DOHH2 (cell line): ENCODE measurements at regions not wholly inside any gene's neighbourhood (a gene's known extent, or its start where the extent isn't known, plus 50 kb on each side); places are given as distances from the start of the nearest gene placed in this dataset.

Experiments
- H3F3A ChIP-seq: fragments of 200-600 bp; sonication (generic), shearing (Covaris generic); 2 replicates; pipeline ENCODE4 v1.6.0; 2016; ENCODE audit warnings: antibody characterized with exemption, mild to moderate bottlenecking; ENCODE audit not compliant: control insufficient read depth, insufficient read depth
- H3K27ac ChIP-seq: fragments of 200-600 bp; sonication (generic); 2 replicates; pipeline ENCODE4 v1.5.1; 2014; ENCODE audit warnings: low read depth, mild to moderate bottlenecking, low read length, moderate library complexity
- H3K27me3 ChIP-seq: fragments of 200-600 bp; sonication (generic); 2 replicates; pipeline ENCODE4 v1.6.1; 2014; ENCODE audit warnings: mild to moderate bottlenecking, low read length, mixed read lengths; ENCODE audit not compliant: control insufficient read depth
- H3K36me3 ChIP-seq: fragments of 200-600 bp; sonication (generic); 2 replicates; pipeline ENCODE4 v1.6.1; 2014; ENCODE audit warnings: mild to moderate bottlenecking, low read length, moderate library complexity, mixed read lengths; ENCODE audit not compliant: control insufficient read depth
- H3K4me1 ChIP-seq: fragments of 200-600 bp; sonication (generic); 2 replicates; pipeline ENCODE4 v1.6.1; 2014; ENCODE audit warnings: mild to moderate bottlenecking, low read length, mixed read lengths; ENCODE audit not compliant: control insufficient read depth
- H3K4me2 ChIP-seq: fragments of 200-600 bp; sonication (generic); 2 replicates; pipeline ENCODE4 v1.6.0; 2014; ENCODE audit warnings: mild to moderate bottlenecking, low read length, moderate library complexity
- H3K4me3 ChIP-seq: fragments of 200-600 bp; sonication (generic); 2 replicates; pipeline ENCODE4 v1.5.1; 2014; ENCODE audit warnings: mild to moderate bottlenecking, low read length, mixed read lengths
- H3K79me2 ChIP-seq: fragments of 200-600 bp; sonication (generic); 2 replicates; pipeline ENCODE4 v1.6.1; 2014; ENCODE audit warnings: mild to moderate bottlenecking, low read length, mixed read lengths; ENCODE audit not compliant: control insufficient read depth
- H3K9me2 ChIP-seq: fragments of 200-600 bp; sonication (generic); replicated peaks from 2 replicates; pipeline ENCODE4 v1.6.1; 2014; ENCODE audit warnings: mild to moderate bottlenecking, low read length, mixed read lengths; ENCODE audit not compliant: control insufficient read depth
- H3K9me3 ChIP-seq: fragments of 200-600 bp; sonication (generic); 2 replicates; pipeline ENCODE4 v1.6.1; 2014; ENCODE audit warnings: antibody characterized with exemption, low read length, mixed read lengths; ENCODE audit not compliant: control insufficient read depth, insufficient read depth
- H4K20me1 ChIP-seq: fragments of 200-600 bp; sonication (generic); 2 replicates; pipeline ENCODE4 v1.6.0; 2014; ENCODE audit warnings: low read depth, mild to moderate bottlenecking, antibody characterized with exemption, low read length, moderate library complexity; ENCODE audit not compliant: control insufficient read depth, insufficient read depth
- CTCF ChIP-seq: fragments of 200-600 bp; sonication (generic); IDR thresholded peaks from one replicate; pipeline ENCODE4 v1.5.1; 2014; ENCODE audit warnings: antibody characterized with exemption, mild to moderate bottlenecking, low read depth, low read length; ENCODE audit not compliant: poor library complexity, severe bottlenecking
- EZH2phosphoT487 ChIP-seq: fragments of 200-600 bp; sonication (generic); IDR thresholded peaks from 2 replicates; pipeline ENCODE4 v1.6.1; 2017; ENCODE audit warnings: borderline replicate concordance, mild to moderate bottlenecking, antibody characterized with exemption, low read length, moderate library complexity, mixed read lengths

GRCh38 chr1:229896306-229896705, 170.7 kb upstream of the GALNT2 start:
- Histone ChIP-seq H3K9me2 (no peaks in the 10 kb centered on the region), H3K36me3 (no peaks in the 10 kb centered on the region), H3K4me2 (no peak overlapping the region), H3K4me3 (no peak overlapping the region), H3K4me1 (no peaks in the 10 kb centered on the region), H3K79me2 (no peaks in the 10 kb centered on the region), H3K9me3 (no peaks in the 10 kb centered on the region), H3K27me3 (peaks cover 31% of the 10 kb centered on the region), H4K20me1 (no peaks in the 10 kb centered on the region), H3K27ac (no peak overlapping the region), H3F3A (no peaks in the 10 kb centered on the region)
- no peak for TF ChIP-seq CTCF
- TF ChIP-seq EZH2phosphoT487, result no peak

- no peaks in the 10 kb centered on the region for H3K4me1 ChIP-seq
- no peak overlapping the region for H3K4me2 ChIP-seq
- H3K79me2 ChIP-seq, result no peaks in the 10 kb centered on the region
- no peak overlapping the region for H3K4me3 ChIP-seq
- H3K27me3 ChIP-seq, result peaks cover 27% of the 10 kb centered on the region
- no peak overlapping the region for H3K27ac ChIP-seq
- H3K9me2 ChIP-seq, result no peaks in the 10 kb centered on the region
- no peaks in the 10 kb centered on the region for H3K9me3 ChIP-seq
- H4K20me1 ChIP-seq, result no peaks in the 10 kb centered on the region
- no peak for TF ChIP-seq EZH2phosphoT487
- TF ChIP-seq CTCF, result no peak
- no peaks in the 10 kb centered on the region for H3F3A ChIP-seq
- no peaks in the 10 kb centered on the region for H3K36me3 ChIP-seq
Measured at GRCh38 chr1:229896861-229897260, 170.2 kb upstream of the GALNT2 start.

- Histone ChIP-seq H3K36me3 (no peaks in the 10 kb centered on the region), H3K4me2 (no peak overlapping the region), H3F3A (no peaks in the 10 kb centered on the region), H3K9me3 (no peaks in the 10 kb centered on the region), H3K4me1 (no peaks in the 10 kb centered on the region), H3K27me3 (peaks cover 26% of the 10 kb centered on the region), H3K27ac (no peak overlapping the region), H4K20me1 (no peaks in the 10 kb centered on the region), H3K4me3 (no peak overlapping the region), H3K79me2 (no peaks in the 10 kb centered on the region), H3K9me2 (no peaks in the 10 kb centered on the region)
- no peak for TF ChIP-seq EZH2phosphoT487
- TF ChIP-seq CTCF, result no peak
Measured at GRCh38 chr1:229897501-229897900, 169.5 kb upstream of the GALNT2 start.

- Histone ChIP-seq H3K4me1 (no peaks in the 10 kb centered on the region), H3K79me2 (no peaks in the 10 kb centered on the region), H3K9me3 (no peaks in the 10 kb centered on the region), H3K4me2 (no peak overlapping the region), H3K9me2 (no peaks in the 10 kb centered on the region), H3K4me3 (no peak overlapping the region), H4K20me1 (no peaks in the 10 kb centered on the region), H3F3A (no peaks in the 10 kb centered on the region), H3K36me3 (no peaks in the 10 kb centered on the region), H3K27ac (no peak overlapping the region), H3K27me3 (peaks cover 3% of the 10 kb centered on the region; the same call in 1 of the 2 replicates)
- TF ChIP-seq EZH2phosphoT487 (no peak), CTCF (no peak)
Measured at GRCh38 chr1:229900220-229900619, 166.8 kb upstream of the GALNT2 start.
